ENCODE measurements at regions not wholly inside any gene's neighbourhood (a gene's known extent, or its start where the extent isn't known, plus 50 kb on each side); places are given as distances from the start of the nearest gene placed in this dataset.
"Not testable (repeated sequence)": the region's sequence is repeated elsewhere in the genome, so short reads cannot be mapped to it uniquely, and the experiment has no call there.

GRCh38 chrX:55160685-55161552 is 59.2 kb upstream of the PAGE5 start:
- peak; percentile 64 for DNase-seq (ENCODE audit: low read depth)
- peak overlapping the region; percentile 69 for H3K4me3 ChIP-seq (ENCODE audit: low read depth, low read length)
- peak; percentile 30; the same call in 1 of the 2 replicates for TF ChIP-seq CTCF (IDR thresholded peaks at IDR 0.05; ENCODE audit: control insufficient read depth, extremely low read depth, insufficient read depth)

- no peak for TF ChIP-seq CTCF (IDR thresholded peaks at IDR 0.05; ENCODE audit: control insufficient read depth, extremely low read depth, insufficient read depth)
- DNase-seq (ENCODE audit: low read depth), result no peak
- H3K4me3 ChIP-seq (ENCODE audit: low read depth, low read length), result peak overlapping the region; percentile 69
Observed at GRCh38 chrX:55161581-55161980, 58.6 kb upstream of the PAGE5 start.

GRCh38 chrX:55163171-55163570 is 57.0 kb upstream of the PAGE5 start:
- no peak for DNase-seq (ENCODE audit: low read depth)
- no peak for TF ChIP-seq CTCF (IDR thresholded peaks at IDR 0.05; ENCODE audit: control insufficient read depth, extremely low read depth, insufficient read depth)
- H3K4me3 ChIP-seq (ENCODE audit: low read depth, low read length), result no peak overlapping the region

GRCh38 chrX:55165026-55165425 is 55.1 kb upstream of the PAGE5 start:
- H3K4me3 ChIP-seq (ENCODE audit: low read depth, low read length); DNase-seq (ENCODE audit: low read depth): not testable (repeated sequence)

GRCh38 chrX:55167124-55167803 is 52.9 kb upstream of the PAGE5 start:
- TF ChIP-seq CTCF (IDR thresholded peaks at IDR 0.05; ENCODE audit: control insufficient read depth, extremely low read depth, insufficient read depth), result no peak
- no peak for DNase-seq (ENCODE audit: low read depth)
- H3K4me3 ChIP-seq (ENCODE audit: low read depth, low read length), result no peak overlapping the region

GRCh38 chrX:55167901-55168300 is 52.2 kb upstream of the PAGE5 start:
- DNase-seq (ENCODE audit: low read depth), result no peak
- TF ChIP-seq CTCF (IDR thresholded peaks at IDR 0.05; ENCODE audit: control insufficient read depth, extremely low read depth, insufficient read depth), result no peak
- no peak overlapping the region for H3K4me3 ChIP-seq (ENCODE audit: low read depth, low read length)

GRCh38 chrX:55169782-55170181 is 50.4 kb upstream of the PAGE5 start:
- DNase-seq (ENCODE audit: low read depth), result no peak
- H3K4me3 ChIP-seq (ENCODE audit: low read depth, low read length), result no peak overlapping the region
- no peak for TF ChIP-seq CTCF (IDR thresholded peaks at IDR 0.05; ENCODE audit: control insufficient read depth, extremely low read depth, insufficient read depth)
